ENCODE measurements at regions not wholly inside any gene's neighbourhood (a gene's known extent, or its start where the extent isn't known, plus 50 kb on each side); places are given as distances from the start of the nearest gene placed in this dataset.
A peak's percentile ranks its signal among the peaks of the same experiment; 100 is the strongest.

- H3K27ac Mint-ChIP-seq, result no peak overlapping the region
- H3K9me3 Mint-ChIP-seq, result peaks cover 0 to 3% (median 0%) of the 10 kb centered on the region in 7 donors
- peak overlapping the region in 1 of 2 donors; percentile 29 for H3K4me3 Mint-ChIP-seq
- Histone ChIP-seq H3K4me3 (replicated peaks in 1 of 3; ENCODE audit: low read depth in 2 of 3, low read length in 3 of 3) (no peak overlapping the region), H3K9me3 (replicated peaks in 1 of 2; ENCODE audit: control insufficient read depth in 1 of 2, insufficient read depth in 1 of 2, low read length in 2 of 2) (no peaks in the 10 kb centered on the region), H3K27me3 (ENCODE audit: control insufficient read depth in 2 of 2, insufficient read depth in 2 of 2, low read length in 2 of 2) (peaks cover 5 to 21% of the 10 kb centered on the region in 2 donors), H3K27ac (ENCODE audit: low read depth in 1 of 2, low read length in 2 of 2) (no peak overlapping the region), H3K36me3 (replicated peaks in 1 of 2; ENCODE audit: control insufficient read depth in 1 of 2, insufficient read depth in 2 of 2, low read length in 2 of 2) (no peaks in the 10 kb centered on the region), H3K4me2 (replicated peaks; ENCODE audit: extremely low read depth, low read length, poor library complexity, severe bottlenecking) (no peak overlapping the region), H3K9ac (ENCODE audit: insufficient read depth, low read length, poor library complexity, severe bottlenecking) (no peak overlapping the region), H2AFZ (ENCODE audit: insufficient read depth, low read depth, low read length, poor library complexity, severe bottlenecking) (no peak overlapping the region), H3K4me1 (ENCODE audit: control insufficient read depth in 1 of 2, insufficient read depth in 2 of 2, low read length in 2 of 2) (no peaks in the 10 kb centered on the region), H4K20me1 (ENCODE audit: insufficient read depth, low read length) (no peaks in the 10 kb centered on the region), H3K79me2 (ENCODE audit: insufficient read depth, low read length) (no peaks in the 10 kb centered on the region)
- H3K27me3 Mint-ChIP-seq (ENCODE audit: low read depth in 3 of 3), result peaks cover 20 to 33% (median 23%) of the 10 kb centered on the region in 3 donors
- H3K36me3 Mint-ChIP-seq, result no peaks in the 10 kb centered on the region
- TF ChIP-seq CTCF (IDR thresholded peaks at IDR 0.05), result no peak
- DNase-seq, result no peak
- WGBS (ENCODE audit: insufficient coverage), result 81% methylated on average over 9 of the region's 12 CpGs
- intact Hi-C loops (cut with micrococcal nuclease), result no loop called here
- H3K4me1 Mint-ChIP-seq, result no peaks in the 10 kb centered on the region
Observed at GRCh38 chr16:50462793-50463507, 85.2 kb upstream of the NKD1 start.

- no peak for DNase-seq
- WGBS (ENCODE audit: insufficient coverage), result 81% methylated on average over 3 of the region's 4 CpGs
- H3K36me3 Mint-ChIP-seq, result no peaks in the 10 kb centered on the region
- H3K4me1 Mint-ChIP-seq, result peaks cover 2% of the 10 kb centered on the region
- TF ChIP-seq CTCF (IDR thresholded peaks at IDR 0.05), result no peak
- Histone ChIP-seq H3K27me3 (ENCODE audit: control insufficient read depth in 2 of 2, insufficient read depth in 2 of 2, low read length in 2 of 2) (peaks cover 0 to 7% of the 10 kb centered on the region in 2 donors), H3K9me3 (replicated peaks in 1 of 2; ENCODE audit: control insufficient read depth in 1 of 2, insufficient read depth in 1 of 2, low read length in 2 of 2) (no peaks in the 10 kb centered on the region), H3K4me3 (replicated peaks in 1 of 3; ENCODE audit: low read depth in 2 of 3, low read length in 3 of 3) (no peak overlapping the region), H3K4me2 (replicated peaks; ENCODE audit: extremely low read depth, low read length, poor library complexity, severe bottlenecking) (no peak overlapping the region), H3K9ac (ENCODE audit: insufficient read depth, low read length, poor library complexity, severe bottlenecking) (no peak overlapping the region), H3K27ac (ENCODE audit: low read depth in 1 of 2, low read length in 2 of 2) (no peak overlapping the region), H3K4me1 (ENCODE audit: control insufficient read depth in 1 of 2, insufficient read depth in 2 of 2, low read length in 2 of 2) (no peaks in the 10 kb centered on the region), H4K20me1 (ENCODE audit: insufficient read depth, low read length) (no peaks in the 10 kb centered on the region), H3K79me2 (ENCODE audit: insufficient read depth, low read length) (no peaks in the 10 kb centered on the region), H2AFZ (ENCODE audit: insufficient read depth, low read depth, low read length, poor library complexity, severe bottlenecking) (no peak overlapping the region), H3K36me3 (replicated peaks in 1 of 2; ENCODE audit: control insufficient read depth in 1 of 2, insufficient read depth in 2 of 2, low read length in 2 of 2) (no peaks in the 10 kb centered on the region)
- intact Hi-C loops (cut with micrococcal nuclease), result no loop called here
- no peak overlapping the region for H3K4me3 Mint-ChIP-seq
- peaks cover 8 to 21% (median 12%) of the 10 kb centered on the region in 3 donors for H3K27me3 Mint-ChIP-seq (ENCODE audit: low read depth in 3 of 3)
- H3K9me3 Mint-ChIP-seq, result peaks cover 0 to 3% (median 0%) of the 10 kb centered on the region in 7 donors
- no peak overlapping the region for H3K27ac Mint-ChIP-seq
Observed at GRCh38 chr16:50461400-50461760, 86.8 kb upstream of the NKD1 start.

All from CD14-positive monocyte (primary cell).